Stimulated activated CD4-positive, alpha-beta T cell treated with anti-CD3 and anti-CD28 coated beads, Interleukin-12 subunit alpha, Interleukin-12 subunit beta, amount 100 ng/mL, for 4 hours (primary cell): ENCODE measurements at regions not wholly inside any gene's neighbourhood (a gene's known extent, or its start where the extent isn't known, plus 50 kb on each side); places are given as distances from the start of the nearest gene placed in this dataset.

ENCODE experiments used
- DNase-seq: peaks from one replicate; pipeline ENCODE4 v3.0.0-alpha.2; 2020

DNA sequence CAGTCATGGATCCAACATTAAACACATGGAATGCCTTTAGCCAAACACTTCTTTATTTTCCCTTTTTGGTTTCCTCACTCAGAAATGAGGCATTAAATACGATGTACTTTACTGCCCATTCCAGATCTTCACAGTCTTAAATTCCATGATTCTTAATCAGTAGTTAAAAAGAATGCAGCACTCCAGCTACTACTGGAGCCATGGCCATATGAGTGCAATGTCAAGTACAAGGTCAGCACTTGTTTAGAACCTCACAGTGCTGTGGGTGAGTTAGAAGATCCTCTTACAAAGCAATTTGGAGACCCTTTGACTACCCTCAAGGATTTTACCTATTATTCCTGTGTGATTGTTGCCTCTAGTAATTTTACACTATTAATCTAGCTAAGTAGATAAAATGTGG, 550.3 kb upstream of the LRRTM1 start:
- no peak for DNase-seq

DNA sequence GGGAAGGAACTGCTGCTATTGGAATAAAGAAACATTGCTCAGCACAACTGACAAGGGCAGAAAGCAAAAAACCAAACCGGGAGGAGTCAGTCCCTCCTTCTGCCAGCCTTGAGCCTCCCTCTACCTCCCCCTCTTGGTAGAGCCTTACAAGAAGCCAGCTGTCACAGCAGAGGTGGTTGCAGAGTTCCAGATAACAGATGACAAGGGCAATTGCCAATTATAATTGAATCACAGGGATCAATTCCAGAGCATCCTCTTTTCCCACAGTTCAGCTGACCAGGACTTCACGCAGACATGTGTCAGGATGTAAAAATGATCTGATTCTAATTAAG, 548.2 kb upstream of the LRRTM1 start:
- no peak for DNase-seq

DNA sequence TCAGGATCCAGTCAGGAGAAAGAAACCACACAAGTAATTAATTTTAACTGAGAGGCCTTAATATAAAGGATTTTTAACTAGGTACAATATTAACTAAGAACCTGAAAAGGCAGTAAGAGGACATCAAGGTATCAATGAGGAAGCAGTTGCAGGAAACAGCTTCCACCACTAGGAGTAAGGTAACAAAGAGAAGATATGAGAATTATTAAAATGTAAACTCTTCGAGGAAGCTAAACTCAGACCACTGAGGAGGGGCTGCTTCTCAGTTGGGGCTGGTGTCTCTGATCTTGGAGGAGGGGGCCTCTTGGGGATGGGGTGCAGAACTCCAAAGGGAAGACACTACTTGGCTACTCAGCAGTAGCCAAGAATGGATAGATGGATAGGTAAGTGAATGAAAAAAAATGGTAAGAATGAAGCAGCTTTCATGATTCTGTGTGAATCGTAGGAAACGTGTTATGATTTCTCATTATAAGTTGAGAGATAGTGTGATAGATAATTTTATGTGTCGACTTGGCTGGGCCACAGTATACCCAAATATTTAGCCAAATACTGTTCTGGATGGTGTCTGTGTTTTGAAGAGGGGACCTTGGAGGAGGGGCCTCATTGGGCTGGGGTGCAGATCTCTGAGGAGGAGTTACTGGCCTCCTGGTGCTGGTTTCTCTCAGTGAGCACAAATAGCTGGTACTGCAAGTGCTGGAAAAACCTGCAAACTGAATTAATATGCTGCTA, 547.7 kb upstream of the LRRTM1 start:
- DNase-seq, result no peak

DNA sequence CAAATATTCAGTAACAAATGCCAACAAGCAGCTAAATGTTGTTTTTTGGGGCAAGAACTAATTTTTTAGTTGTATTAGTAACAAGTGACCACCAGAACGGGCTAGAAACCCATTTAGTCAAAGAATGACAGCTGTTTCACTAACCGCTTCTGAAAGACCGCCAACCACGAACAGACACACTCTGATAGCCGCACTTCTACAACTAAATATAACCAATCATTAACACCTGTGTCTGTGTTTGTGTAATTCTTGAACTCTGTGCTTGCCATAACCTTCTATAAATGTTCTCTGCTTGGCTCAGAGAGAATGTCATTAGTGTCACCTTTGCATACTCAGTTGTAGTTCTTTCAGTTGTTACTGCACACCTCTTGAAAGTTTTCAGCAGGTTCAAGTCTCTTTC, 526.3 kb upstream of the LRRTM1 start:
- DNase-seq, result no peak

DNA sequence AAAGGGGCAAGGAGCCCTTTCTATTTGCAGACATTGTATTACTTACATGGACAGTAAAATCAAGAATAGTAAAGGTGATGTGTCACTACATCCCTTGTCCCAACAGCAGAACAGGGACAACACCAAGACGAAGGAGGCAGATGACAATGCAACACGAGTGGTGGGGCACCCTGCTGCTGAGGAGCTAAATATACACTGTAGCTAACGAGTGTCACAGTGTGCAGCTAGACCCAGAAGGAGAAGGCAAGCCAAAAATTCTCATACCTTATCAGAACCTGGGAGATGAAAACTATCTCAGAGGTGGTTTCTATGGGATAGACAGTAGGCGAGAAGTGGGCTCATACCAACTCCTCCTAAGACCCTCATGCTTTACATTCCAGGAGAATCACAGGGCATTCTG, 518.4 kb upstream of the LRRTM1 start:
- DNase-seq, result no peak

DNA sequence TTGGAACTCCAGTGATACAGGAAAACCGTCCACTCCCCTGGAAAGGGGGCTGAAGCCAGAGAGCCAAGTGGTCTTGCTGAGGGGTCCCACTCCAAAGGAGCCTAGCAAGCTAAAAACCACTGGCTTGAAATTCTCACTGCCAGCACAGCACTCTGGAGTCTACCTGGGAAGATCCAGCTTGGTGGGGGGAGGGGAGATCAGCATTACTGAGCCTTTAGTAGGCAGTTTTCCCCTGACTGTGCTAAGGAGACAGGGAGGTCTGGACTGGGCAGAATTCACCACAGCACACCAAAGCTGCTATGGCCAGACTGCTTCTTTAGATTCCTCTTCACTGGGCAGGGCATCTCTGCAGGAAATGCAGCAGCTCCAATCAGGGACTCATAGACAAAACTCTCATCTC, 510.7 kb upstream of the LRRTM1 start:
- no peak for DNase-seq

DNA sequence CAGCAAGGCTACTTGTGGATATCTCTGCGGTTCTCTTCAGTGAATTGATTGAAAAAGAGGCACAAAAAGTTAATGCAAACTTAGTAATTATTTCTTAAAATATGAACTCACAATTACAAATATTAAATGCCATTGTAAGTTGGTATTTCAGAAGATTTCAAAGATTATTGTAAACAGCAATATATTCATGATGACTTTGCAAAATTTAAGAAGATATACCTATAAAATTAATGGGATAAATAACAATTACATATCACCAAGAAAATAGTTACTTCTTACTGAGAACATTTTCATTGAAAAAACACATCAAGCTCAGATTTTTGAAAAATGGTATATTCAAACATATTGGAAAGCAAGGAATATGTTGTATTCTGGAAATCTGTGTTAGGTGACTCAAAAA, 482.0 kb upstream of the LRRTM1 start:
- DNase-seq, result no peak

DNA sequence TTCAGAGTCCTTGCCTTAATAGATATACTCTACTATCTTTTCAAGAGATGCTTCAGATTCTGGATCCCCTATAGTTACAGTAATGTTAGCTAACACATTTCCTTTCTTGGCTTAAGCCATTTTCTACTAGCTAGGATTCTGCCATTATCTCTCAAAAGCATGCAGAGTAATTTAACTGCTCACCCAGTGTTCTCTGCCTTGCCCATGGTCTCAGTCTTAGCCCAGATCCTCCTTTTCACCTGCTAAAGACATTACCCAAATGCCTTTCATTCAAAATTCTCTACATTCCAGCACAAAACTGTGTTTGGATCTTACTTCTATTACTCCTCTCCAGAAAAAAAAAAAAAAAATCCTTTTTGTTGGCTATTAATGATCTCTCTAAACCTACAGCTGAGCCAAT, 474.2 kb upstream of the LRRTM1 start:
- DNase-seq, result no peak

DNA sequence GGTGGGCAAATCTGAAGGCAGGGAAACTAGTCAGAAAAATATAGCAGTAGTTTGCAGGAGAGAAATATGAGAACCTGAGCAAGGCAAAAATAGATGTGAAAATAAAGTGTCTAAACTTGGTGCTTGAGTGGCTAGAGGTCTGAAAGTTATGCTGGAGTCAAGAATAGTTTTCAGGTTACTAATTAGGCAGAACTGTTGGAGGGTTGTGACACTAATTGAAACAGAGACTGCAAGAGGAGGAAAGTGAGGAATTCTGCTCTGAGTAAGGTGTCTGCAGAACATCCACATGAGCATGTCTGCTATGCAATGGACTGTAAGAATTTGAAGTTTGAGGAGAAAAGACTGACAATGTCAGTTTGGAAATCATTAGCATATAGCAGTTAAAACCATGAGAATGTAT, 444.0 kb upstream of the LRRTM1 start:
- DNase-seq, result no peak

DNA sequence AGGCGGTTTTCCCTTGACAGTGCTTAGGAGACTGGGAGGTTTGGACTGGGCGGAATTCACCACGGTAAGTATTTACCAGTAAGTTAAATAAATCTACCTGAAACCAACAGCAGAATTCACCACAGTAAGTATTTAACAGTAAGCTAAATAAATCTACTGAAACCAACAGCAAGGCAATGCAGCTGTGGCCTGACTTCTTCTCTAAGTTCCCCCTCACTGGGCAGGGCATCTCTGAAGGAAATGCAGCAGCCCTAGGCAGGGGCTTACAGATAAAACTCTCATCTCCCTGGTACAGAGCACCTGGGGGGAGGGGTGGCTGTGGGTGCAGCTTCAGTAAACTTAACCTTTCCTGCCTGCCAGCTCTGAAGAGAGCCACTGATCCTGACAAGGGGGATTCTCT, 432.5 kb upstream of the LRRTM1 start:
- DNase-seq, result no peak

DNA sequence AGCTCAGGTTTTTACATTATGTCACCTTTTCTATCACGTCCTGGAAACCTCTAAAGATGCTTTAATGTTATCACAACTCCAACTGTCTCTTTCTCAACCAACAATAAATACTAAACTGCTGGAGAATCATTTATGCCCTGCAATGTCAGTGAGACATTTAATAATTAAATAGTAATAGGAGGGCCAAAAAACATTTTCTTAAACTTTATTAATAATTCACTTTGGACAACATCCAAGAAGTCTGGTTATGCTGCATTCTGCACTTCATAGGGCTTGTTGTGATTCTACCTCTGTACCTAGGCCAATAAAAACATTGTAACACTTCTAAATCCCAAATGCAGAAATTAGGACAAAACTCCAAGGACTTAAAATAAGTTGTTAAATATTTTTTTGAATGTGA, 420.4 kb upstream of the LRRTM1 start:
- no peak for DNase-seq

DNA sequence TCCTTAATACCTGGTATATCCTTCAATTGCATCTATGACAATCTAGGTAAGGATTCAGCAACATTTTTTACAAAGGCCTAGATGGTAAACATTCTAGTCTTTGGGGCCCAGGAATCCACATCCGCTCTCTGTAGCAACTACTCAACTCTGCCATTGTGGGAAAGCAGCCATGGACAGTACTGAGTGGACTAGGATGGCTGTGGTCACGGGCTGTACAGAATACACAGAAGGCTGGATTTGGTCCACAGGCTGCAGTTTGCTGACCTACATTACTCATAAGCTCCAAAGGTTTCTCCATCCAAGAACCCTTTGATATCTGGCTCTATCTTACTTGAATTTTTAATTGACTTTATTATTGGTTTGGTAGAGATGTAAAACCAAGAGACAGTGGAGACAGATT, 418.3 kb upstream of the LRRTM1 start:
- DNase-seq, result no peak

DNA sequence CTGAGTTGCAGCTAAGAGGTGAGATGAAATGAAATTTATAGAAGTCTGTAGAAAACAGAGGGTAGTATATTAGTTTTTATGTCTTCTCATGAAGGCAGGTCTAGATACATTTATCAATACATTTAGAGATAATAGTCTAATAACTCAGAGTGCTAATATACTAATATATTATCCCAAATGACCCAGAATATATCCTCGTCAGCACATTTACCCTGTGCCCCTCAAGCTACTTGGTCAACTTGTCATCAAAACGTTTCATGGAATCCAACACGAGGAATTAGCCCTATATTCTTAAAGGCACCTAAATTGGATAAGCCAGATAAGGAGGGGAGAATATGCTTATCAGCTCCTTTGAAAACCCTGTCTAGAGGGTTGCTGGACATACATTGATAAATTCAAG, 415.1 kb upstream of the LRRTM1 start:
- DNase-seq, result no peak

DNA sequence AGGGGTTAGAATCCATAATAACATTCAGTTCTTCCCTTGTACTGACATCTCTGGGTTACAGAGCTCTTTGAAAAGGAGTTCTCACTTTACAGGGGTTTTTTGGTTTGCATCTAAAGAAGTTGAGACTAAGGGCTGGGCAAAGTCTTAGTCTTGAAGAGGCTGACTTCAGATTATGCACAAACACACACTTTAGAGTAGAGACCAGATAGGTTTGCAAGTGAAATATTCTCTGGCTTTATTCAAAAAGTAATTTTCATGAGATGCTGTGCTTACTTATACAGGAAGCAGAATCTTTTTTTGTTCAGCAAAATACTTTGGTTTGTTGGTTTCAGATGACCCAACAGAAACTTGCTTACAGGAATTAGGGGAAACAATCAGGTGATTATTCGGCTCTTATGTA, 410.9 kb upstream of the LRRTM1 start:
- no peak for DNase-seq

DNA sequence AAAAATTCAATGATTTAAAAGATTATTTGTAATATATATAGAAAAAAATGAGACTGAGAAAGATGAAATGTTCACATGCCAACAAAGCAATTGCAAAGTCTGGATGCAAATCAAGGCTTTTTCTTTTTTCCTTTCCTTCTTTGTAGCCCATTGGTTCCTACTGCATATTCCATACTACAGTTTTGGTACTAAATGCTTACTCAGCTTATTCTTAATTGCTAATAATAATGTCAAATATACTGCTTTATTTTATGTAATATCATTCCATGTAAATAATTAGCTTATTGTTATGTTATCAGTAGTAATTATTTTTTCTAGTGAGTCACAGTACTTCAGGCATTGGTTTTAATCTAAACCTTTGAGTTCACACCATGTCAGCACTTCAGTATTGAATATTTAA, 407.4 kb upstream of the LRRTM1 start:
- DNase-seq, result no peak

DNA sequence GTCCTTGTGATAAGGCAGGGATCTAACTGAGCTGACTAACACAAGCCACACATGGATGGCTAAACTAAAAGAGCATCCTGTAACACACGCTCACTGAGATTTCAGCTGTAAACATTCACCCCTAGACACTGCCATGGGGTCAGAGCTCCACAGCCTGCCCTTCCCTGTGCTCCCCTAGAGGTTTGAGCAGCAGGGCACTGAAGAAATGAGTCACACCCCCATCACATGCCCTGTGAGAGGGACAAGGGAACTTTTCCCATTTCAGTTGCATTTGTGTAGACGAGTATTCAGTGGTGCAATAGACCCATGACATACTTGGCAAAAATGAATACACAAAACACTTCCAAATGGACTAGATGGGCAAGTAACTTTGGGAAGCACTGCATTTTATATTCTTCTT, 402.4 kb upstream of the LRRTM1 start:
- no peak for DNase-seq

DNA sequence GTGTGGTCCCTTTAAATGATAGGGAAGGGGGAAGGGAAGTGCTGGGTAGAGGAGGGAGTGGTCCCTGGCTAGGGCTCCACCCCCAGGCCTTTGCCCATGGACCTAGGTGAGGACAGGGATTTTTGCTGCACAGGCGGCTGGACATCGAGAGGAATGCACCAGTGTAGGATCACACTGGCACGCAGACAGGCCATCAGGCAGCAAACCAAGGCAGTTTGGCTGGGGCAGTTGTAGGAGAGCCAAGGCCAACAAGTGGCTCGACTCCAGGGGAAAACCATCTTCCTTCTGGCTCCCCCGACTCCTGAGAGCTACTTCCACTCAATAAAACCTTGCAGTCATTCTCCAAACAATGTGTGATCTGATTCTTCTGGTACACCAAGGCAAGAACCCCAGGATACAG, 402.0 kb upstream of the LRRTM1 start:
- DNase-seq, result no peak

DNA sequence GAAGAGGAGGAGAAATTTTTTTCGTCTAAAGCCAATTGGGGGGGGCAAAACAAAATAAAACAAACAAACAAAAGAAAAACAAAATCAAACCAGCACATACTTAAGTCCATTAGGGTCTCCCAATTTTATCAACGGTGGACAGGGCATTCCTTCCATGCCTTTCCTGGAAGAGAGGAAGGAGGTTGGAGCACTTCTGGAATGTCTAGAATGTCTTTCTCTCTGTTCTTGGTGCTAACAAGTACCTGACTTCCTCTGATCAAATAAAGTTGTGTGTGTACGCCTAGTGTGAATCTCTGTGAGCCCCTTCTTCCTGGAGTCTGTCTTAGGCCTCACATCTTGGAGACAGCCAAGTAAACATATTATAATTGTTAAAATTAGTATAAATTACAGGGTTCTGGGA, 399.0 kb upstream of the LRRTM1 start:
- no peak for DNase-seq

DNA sequence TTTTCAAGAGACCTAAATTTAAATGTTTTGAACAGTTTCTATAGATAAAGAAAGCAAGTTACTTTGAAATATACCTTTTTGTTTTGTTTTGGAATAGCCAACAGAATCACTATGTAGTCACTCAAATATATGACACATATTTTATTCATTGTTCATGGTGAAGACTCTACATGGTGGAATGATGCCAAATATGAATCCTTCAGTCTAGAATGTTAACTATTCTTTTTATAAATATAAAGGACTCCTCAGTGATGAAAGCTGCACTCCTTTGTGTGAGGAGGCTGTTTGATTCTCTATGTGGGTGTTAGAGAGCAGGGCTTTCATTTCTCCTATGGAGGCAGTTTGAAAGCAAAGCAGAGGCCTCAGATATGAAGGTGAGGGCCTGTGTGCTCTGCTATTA, 396.4 kb upstream of the LRRTM1 start:
- DNase-seq, result no peak
